ENCODE measurements at regions not wholly inside any gene's neighbourhood (a gene's known extent, or its start where the extent isn't known, plus 50 kb on each side); places are given as distances from the start of the nearest gene placed in this dataset.

DNA sequence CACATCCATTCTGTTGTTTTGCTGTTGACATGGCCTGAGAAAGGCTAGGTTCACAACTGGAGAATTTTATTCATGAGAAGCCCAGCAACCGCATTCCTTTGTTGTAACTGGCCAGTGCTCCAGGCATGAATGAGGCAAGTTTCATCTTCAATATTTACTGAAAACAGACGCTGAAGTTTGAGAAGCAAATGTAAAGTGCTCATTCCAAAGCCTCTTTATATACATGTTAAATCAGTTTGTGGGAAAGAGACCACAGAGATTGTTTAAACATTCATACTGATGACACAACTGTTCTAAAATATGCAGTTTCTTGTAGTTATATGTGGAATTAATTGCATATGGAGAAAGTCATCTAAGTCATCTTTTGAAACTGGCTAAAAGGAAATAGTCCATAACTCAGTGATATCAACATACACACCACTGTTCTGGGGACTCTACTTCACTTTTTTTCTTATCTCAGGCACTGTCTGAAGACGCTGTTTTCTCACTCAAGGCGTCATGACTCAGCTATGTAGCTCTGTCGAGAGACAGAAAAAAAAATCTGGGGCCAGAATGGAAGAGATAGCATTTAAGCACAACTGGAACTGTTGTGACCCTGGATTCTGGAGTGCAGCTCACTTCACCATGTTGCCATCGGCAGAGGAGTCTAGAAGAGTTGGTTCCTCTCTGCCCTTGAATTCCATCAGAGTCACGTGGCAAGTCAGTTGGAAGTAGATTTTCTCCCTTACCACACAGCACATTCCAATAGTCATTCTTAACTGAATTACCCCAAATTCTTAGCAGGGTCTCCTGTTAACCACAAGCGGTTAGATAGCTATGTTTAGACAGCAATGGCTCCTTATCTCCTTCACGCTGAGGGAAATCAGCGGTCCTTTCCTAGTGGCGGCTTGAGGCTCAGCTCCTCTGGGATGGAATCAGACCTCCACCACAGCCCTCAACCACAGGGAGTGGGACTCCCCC is 258.4 kb upstream of the HMGA2 start:
- ATAC-seq, result peak in 1 of 2 experiments; percentile 77; a peak in 3 of 6 replicates
- CTCF ChIA-PET, result interaction anchor here (1.3 to 3.7 kb wide), 5 partner anchors 9 to 521 kb away, joined by 3 to 19 read pairs (median 5); no protein-coding TSS in a partner anchor
- H3K4me1 ChIP-seq, result peaks cover 14% of the 10 kb centered on the region
- WGBS (ENCODE audit: missing lambda C conversion rate), result 57% methylated on average over 11 of the region's 11 CpGs
- H3K27ac ChIP-seq, result peak overlapping the region in 1 of 2 experiments; percentile 4; a peak in 1 of 6 replicates
- peak in 1 of 2 experiments; percentile 17 for DNase-seq (ENCODE audit: low read depth in 1 of 2, low spot score in 1 of 2)
- no peaks in the 10 kb centered on the region for H3K9me3 ChIP-seq
- H3K4me2 ChIP-seq, result peak overlapping the region; percentile 23; the same call in 2 of the 3 replicates
- no peak for FAIRE-seq
- TF ChIP-seq, protein P1, sequence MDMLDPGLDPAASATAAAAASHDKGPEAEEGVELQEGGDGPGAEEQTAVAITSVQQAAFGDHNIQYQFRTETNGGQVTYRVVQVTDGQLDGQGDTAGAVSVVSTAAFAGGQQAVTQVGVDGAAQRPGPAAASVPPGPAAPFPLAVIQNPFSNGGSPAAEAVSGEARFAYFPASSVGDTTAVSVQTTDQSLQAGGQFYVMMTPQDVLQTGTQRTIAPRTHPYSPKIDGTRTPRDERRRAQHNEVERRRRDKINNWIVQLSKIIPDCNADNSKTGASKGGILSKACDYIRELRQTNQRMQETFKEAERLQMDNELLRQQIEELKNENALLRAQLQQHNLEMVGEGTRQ (IDR thresholded peaks at IDR 0.05), result peak; percentile 9; the same call in 1 of the 2 replicates
- no peak for TF ChIP-seq ZFP36 (IDR thresholded peaks at IDR 0.05; ENCODE audit: borderline replicate concordance, partially characterized antibody)
- no peak overlapping the region for H3K4me3 ChIP-seq
- POLR2A ChIA-PET, result no interaction called here

DNA sequence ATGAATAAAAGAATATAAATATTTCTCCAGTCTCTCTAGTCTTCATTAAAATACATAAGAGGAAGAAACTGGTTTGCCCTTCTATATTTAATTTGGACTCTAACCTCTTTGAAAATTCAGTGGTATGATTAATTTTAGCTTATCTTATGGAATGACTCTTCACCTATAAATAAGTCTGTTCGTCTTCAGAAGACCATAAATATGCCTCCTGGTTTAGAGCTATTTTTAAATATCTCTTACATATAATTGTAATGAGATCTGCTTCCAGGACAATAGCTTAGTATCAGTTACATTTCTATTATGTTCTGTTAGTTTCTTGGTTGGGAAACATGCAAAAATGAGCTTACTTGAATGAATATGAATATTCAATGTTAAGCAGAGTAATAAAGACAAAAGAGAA is 257.5 kb upstream of the HMGA2 start:
- Histone ChIP-seq H3K4me3 (no peak overlapping the region), H3K27ac (no peak overlapping the region), H3K9me3 (no peaks in the 10 kb centered on the region), H3K4me1 (peaks cover 14% of the 10 kb centered on the region), H3K4me2 (no peak overlapping the region)
- TF ChIP-seq, protein P2, sequence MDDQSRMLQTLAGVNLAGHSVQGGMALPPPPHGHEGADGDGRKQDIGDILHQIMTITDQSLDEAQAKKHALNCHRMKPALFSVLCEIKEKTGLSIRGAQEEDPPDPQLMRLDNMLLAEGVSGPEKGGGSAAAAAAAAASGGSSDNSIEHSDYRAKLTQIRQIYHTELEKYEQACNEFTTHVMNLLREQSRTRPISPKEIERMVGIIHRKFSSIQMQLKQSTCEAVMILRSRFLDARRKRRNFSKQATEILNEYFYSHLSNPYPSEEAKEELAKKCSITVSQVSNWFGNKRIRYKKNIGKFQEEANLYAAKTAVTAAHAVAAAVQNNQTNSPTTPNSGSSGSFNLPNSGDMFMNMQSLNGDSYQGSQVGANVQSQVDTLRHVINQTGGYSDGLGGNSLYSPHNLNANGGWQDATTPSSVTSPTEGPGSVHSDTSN (IDR thresholded peaks at IDR 0.05), result no peak
- TF ChIP-seq TFCP2L1 (CRISPR knock-in tag; IDR thresholded peaks at IDR 0.05), result no peak
- TF ChIP-seq PHF8 (IDR thresholded peaks at IDR 0.05; ENCODE audit: borderline replicate concordance, low read depth), result no peak
- TF ChIP-seq ESRRA (IDR thresholded peaks at IDR 0.05; ENCODE audit: borderline replicate concordance, low read length), result no peak
- TF ChIP-seq, protein P3, sequence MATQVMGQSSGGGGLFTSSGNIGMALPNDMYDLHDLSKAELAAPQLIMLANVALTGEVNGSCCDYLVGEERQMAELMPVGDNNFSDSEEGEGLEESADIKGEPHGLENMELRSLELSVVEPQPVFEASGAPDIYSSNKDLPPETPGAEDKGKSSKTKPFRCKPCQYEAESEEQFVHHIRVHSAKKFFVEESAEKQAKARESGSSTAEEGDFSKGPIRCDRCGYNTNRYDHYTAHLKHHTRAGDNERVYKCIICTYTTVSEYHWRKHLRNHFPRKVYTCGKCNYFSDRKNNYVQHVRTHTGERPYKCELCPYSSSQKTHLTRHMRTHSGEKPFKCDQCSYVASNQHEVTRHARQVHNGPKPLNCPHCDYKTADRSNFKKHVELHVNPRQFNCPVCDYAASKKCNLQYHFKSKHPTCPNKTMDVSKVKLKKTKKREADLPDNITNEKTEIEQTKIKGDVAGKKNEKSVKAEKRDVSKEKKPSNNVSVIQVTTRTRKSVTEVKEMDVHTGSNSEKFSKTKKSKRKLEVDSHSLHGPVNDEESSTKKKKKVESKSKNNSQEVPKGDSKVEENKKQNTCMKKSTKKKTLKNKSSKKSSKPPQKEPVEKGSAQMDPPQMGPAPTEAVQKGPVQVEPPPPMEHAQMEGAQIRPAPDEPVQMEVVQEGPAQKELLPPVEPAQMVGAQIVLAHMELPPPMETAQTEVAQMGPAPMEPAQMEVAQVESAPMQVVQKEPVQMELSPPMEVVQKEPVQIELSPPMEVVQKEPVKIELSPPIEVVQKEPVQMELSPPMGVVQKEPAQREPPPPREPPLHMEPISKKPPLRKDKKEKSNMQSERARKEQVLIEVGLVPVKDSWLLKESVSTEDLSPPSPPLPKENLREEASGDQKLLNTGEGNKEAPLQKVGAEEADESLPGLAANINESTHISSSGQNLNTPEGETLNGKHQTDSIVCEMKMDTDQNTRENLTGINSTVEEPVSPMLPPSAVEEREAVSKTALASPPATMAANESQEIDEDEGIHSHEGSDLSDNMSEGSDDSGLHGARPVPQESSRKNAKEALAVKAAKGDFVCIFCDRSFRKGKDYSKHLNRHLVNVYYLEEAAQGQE (IDR thresholded peaks at IDR 0.05), result no peak
- no peak for TF ChIP-seq POLR2A (IDR thresholded peaks at IDR 0.05; ENCODE audit: low read length)
- TF ChIP-seq, protein P4, sequence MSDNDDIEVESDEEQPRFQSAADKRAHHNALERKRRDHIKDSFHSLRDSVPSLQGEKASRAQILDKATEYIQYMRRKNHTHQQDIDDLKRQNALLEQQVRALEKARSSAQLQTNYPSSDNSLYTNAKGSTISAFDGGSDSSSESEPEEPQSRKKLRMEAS (IDR thresholded peaks at IDR 0.05), result no peak
- no peak for TF ChIP-seq CHD2 (IDR thresholded peaks at IDR 0.05; ENCODE audit: low read length, partially characterized antibody)
- TF ChIP-seq CHD4 (IDR thresholded peaks at IDR 0.05; ENCODE audit: borderline replicate concordance), result no peak
- TF ChIP-seq RCOR1 (IDR thresholded peaks at IDR 0.05; ENCODE audit: low read depth, low read length), result no peak
- TF ChIP-seq TP53 (CRISPR knock-in tag; IDR thresholded peaks at IDR 0.05), result no peak
- TF ChIP-seq MAFK (IDR thresholded peaks at IDR 0.05; ENCODE audit: partially characterized antibody), result no peak
- no peak for TF ChIP-seq SMC3 (IDR thresholded peaks at IDR 0.05)
- no peak for TF ChIP-seq HEYL (CRISPR knock-in tag; IDR thresholded peaks at IDR 0.05)
- TF ChIP-seq FOSB (CRISPR knock-in tag; IDR thresholded peaks at IDR 0.05), result no peak
- 27% methylated on average over 1 of the region's 1 CpG for WGBS (ENCODE audit: missing lambda C conversion rate)
- no peak for DNase-seq (ENCODE audit: low read depth in 1 of 2, low spot score in 1 of 2)
- CTCF ChIA-PET, result interaction anchor here (1.3 to 3.7 kb wide), 3 partner anchors 10 to 418 kb away, joined by 3 to 19 read pairs (median 8); no protein-coding TSS in a partner anchor
- ATAC-seq, result no peak
- POLR2A ChIA-PET, result no interaction called here
- no peak for FAIRE-seq

All from A549 (cell line).